ENCODE measurements at regions not wholly inside any gene's neighbourhood (a gene's known extent, or its start where the extent isn't known, plus 50 kb on each side); places are given as distances from the start of the nearest gene placed in this dataset.

GRCh38 chr6:68326762-68327161 lies 308.3 kb upstream of the ADGRB3 start:
- TF ChIP-seq CTCF (IDR thresholded peaks at IDR 0.05; ENCODE audit: low read depth, low read length) = no peak
- no peak for DNase-seq (ENCODE audit: low read depth, low spot score)
- H3K4me3 ChIP-seq (ENCODE audit: low read depth, low read length) = no peak overlapping the region
- in situ Hi-C loops (cut with HindIII; ENCODE audit: low sequenced_read_pairs) = no loop called here

GRCh38 chr6:68317366-68317765 lies 317.7 kb upstream of the ADGRB3 start:
- no peak overlapping the region for H3K4me3 ChIP-seq (ENCODE audit: low read depth, low read length)
- in situ Hi-C loops (cut with HindIII; ENCODE audit: low sequenced_read_pairs) = no loop called here
- no peak for TF ChIP-seq CTCF (IDR thresholded peaks at IDR 0.05; ENCODE audit: low read depth, low read length)
- no peak for DNase-seq (ENCODE audit: low read depth, low spot score)

- no peak overlapping the region for H3K4me3 ChIP-seq (ENCODE audit: low read depth, low read length)
- DNase-seq (ENCODE audit: low read depth, low spot score) = peak; percentile 46
- peak; percentile 56 for TF ChIP-seq CTCF (IDR thresholded peaks at IDR 0.05; ENCODE audit: low read depth, low read length)
- in situ Hi-C loops (cut with HindIII; ENCODE audit: low sequenced_read_pairs) = no loop called here
Observed at GRCh38 chr6:68313911-68314310, 321.2 kb upstream of the ADGRB3 start.

GRCh38 chr6:68307301-68307700 lies 327.8 kb upstream of the ADGRB3 start:
- in situ Hi-C loops (cut with HindIII; ENCODE audit: low sequenced_read_pairs) = no loop called here
- no peak overlapping the region for H3K4me3 ChIP-seq (ENCODE audit: low read depth, low read length)
- TF ChIP-seq CTCF (IDR thresholded peaks at IDR 0.05; ENCODE audit: low read depth, low read length) = no peak
- DNase-seq (ENCODE audit: low read depth, low spot score) = no peak

- in situ Hi-C loops (cut with HindIII; ENCODE audit: low sequenced_read_pairs) = no loop called here
- TF ChIP-seq CTCF (IDR thresholded peaks at IDR 0.05; ENCODE audit: low read depth, low read length) = no peak
- DNase-seq (ENCODE audit: low read depth, low spot score) = peak; percentile 83
- H3K4me3 ChIP-seq (ENCODE audit: low read depth, low read length) = no peak overlapping the region
Observed at GRCh38 chr6:68296126-68296525, 339.0 kb upstream of the ADGRB3 start.

GRCh38 chr6:68282646-68283045 lies 352.4 kb upstream of the ADGRB3 start:
- no peak for TF ChIP-seq CTCF (IDR thresholded peaks at IDR 0.05; ENCODE audit: low read depth, low read length)
- DNase-seq (ENCODE audit: low read depth, low spot score) = no peak
- no peak overlapping the region for H3K4me3 ChIP-seq (ENCODE audit: low read depth, low read length)
- in situ Hi-C loops (cut with HindIII; ENCODE audit: low sequenced_read_pairs) = no loop called here

All from astrocyte of the spinal cord (primary cell).